Left colon (tissue), 2 donors: ENCODE measurements at regions not wholly inside any gene's neighbourhood (a gene's known extent, or its start where the extent isn't known, plus 50 kb on each side); places are given as distances from the start of the nearest gene placed in this dataset.
"Not testable (repeated sequence)": the region's sequence is repeated elsewhere in the genome, so short reads cannot be mapped to it uniquely, and the experiment has no call there.

ENCODE experiments used
- ATAC-seq: fragments of 200-7000 bp; cut with Tn5 transposase; one replicate; pipeline ENCODE4 v1.9.1; 2020; ENCODE audit warnings: mild to moderate bottlenecking, moderate library complexity
- DNase-seq, 2 donors: peaks; one replicate each; pipeline ENCODE4 v3.0.0-alpha.2; 2020
- intact Hi-C, 2 donors: fragments of 100-400 bp; cut with DNase I in 1 of 2; cut with micrococcal nuclease in 1 of 2; formaldehyde crosslinking; loops; one replicate each; pipeline versions ENCODE4 v1.11.2 to v1.14.0; 2022; cut with DNase I, micrococcal nuclease
- donor health status: DM: no; HTN: no; CAD: no.
- donor health status: DM: yes; HTN: yes; CAD: no.

DNA sequence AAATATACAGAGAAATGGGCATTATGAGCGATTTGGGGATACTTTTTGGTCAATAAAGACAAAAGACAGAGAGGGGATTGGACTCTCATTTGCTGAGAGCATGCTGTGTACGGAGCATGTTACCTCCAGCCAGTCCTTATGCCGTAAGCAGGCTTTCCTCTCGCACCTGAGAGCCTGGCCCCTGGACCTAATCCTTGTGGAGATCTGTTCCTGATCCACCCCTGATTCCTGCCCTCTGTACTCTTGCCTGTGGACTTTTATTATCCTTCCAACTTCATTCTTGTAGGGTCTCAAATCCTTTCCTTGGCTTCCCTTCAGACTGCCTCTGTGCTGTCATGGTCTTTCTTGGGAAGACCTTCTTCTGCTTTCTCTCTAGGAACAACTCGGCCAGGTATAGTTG lies 803.1 kb upstream of the RAB6C start:
- intact Hi-C loops, result no loop called here
- DNase-seq (no peak), ATAC-seq (no peak)

- intact Hi-C loops, result no loop called here
- DNase-seq, result no peak
- ATAC-seq, result no peak
These were observed 801.1 kb upstream of the RAB6C start for GRCh38 chr2:129178356-129178755.

DNA sequence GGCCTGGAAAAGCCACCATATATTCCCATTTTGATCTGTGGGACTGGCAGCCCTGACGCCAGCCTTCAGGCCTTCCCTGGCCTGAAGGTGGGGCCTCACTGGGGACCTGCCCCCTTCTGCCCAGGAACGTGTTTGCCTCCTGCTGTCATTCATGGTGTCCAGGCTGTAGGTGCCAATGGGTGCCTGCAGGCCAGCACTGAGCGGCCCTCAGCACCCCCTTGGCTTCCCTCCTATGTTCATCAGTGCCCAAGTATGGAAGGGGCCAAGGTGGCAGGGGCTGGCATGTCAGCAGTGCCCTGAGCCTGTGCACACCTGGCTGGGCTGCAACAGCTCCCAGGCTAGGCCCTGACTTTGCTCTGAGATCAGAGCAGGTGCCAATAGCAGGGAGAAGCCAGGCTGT lies 800.3 kb upstream of the RAB6C start:
- intact Hi-C loops, result no loop called here
- ATAC-seq, result no peak
- DNase-seq, result no peak

- DNase-seq (no peak), ATAC-seq (no peak)
- intact Hi-C loops, result no loop called here
These were observed 799.2 kb upstream of the RAB6C start for GRCh38 chr2:129180124-129180716.

DNA sequence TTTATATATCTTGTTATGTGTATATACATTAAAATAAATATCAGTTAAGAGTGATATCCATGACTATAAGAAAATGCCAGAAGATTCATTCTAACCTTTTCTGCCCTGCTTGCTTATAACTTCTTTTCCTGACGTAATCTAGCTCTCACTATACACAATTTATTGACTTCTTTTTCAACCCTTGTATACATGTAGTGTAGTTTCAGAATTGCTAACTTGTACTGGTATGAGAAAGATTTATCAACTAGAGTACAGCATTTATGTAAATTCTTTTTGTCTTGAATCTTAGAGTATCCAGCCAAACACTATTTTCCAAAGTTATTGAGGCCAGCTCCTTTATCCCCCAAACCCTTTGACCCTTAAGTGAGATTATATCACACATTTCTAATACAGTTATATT lies 798.0 kb upstream of the RAB6C start:
- intact Hi-C loops, result no loop called here
- no peak for ATAC-seq
- no peak for DNase-seq

DNA sequence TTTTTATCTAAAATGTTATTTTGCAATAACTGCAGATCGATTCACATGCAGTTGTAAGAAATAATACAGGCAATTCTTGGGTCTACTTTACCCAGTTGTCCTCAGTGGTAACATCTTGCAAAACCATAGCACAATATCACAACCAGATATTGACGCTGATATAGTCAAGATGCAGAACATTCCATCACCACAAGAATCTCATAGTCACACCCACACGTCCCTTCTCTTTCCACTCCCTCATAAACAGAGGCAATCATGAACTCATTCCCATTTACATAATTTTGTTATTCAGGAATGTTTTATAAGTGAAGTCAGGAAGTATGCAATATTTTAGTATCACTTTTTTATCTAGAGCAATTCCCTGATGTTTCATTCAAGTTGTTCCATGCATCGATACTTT lies 797.5 kb upstream of the RAB6C start:
- no peak for DNase-seq
- intact Hi-C loops, result no loop called here
- no peak for ATAC-seq

- ATAC-seq (no peak), DNase-seq (no peak)
- intact Hi-C loops, result no loop called here
These were observed 792.1 kb upstream of the RAB6C start for GRCh38 chr2:129187343-129187742.

DNA sequence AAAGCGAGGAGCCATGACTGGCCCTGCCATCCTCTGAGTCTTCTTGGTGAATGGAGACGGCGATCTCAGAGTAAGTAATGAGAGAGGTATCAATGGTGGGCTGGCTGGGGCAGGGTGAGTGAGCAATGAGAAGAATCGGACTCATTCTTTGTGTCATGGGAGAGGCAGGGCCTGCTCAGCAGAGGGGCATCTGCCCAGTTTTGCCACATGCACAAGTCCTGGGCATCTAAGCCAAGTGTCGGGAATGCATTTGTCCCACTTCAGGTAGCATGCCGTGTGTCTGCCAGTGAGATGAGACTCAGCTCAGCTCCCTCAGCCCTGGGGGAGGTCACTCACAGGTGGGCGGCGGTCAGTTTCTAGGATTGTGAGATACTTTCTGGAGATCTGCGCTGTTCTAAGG lies 791.0 kb upstream of the RAB6C start:
- DNase-seq, result no peak
- ATAC-seq, result no peak
- intact Hi-C loops, result no loop called here

DNA sequence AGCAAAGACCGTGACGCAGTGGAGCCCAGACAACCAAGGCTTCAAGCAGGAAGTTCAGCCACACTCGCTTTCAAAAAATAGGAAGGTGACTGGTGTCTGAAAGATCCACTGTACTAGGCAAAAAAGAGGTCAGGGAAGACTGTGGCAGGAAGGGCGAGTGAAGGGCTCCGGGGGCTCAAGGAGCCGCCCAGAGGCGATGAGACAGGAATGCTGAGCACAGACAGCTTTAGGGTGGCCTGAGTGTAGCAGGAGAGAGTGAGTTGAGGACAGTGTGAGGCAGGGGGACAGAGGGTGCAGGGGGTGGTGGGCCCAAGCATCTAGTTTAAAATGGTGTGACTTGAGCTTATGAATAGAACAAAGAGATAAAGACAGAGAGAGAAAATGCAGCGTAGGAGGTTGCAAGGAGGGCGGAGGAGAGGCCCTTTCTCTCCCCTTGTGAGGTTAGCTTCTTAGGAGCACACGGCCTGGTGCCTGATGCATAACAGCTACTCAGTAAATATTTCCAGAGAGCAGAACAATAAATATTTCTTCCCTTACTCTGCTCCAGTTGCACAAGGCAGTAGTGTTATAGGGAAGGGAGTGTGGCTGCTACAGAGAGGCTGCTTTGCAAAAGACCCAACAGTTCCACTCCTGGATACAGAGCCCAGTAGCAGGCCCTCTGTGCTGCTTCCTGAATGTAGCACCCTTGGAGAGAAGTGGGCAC lies 789.7 kb upstream of the RAB6C start:
- ATAC-seq (no peak), DNase-seq (no peak)
- intact Hi-C loops, result no loop called here

DNA sequence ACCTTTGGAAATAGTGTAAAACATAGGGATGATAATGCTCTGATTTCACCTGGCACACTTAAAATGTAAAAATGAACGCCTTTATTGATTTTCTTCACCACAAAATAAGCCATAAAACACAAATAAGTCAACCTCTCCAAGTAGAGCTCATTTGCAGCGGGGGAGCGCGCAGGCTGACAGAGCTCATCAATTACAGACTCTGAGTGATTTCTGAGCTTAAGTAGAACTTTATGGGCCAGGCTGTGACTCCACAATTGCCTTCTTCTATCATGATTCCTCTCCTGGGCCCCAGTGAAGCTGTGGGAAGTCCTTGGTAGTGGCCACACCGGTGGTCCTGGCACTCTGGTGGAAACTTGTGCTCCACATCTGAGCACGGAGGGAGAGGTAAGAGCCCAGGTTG lies 789.0 kb upstream of the RAB6C start:
- intact Hi-C loops, result no loop called here
- no peak for DNase-seq
- ATAC-seq, result no peak

- intact Hi-C loops, result no loop called here
- DNase-seq (no peak), ATAC-seq (no peak)
These were observed 787.9 kb upstream of the RAB6C start for GRCh38 chr2:129191530-129191929.

DNA sequence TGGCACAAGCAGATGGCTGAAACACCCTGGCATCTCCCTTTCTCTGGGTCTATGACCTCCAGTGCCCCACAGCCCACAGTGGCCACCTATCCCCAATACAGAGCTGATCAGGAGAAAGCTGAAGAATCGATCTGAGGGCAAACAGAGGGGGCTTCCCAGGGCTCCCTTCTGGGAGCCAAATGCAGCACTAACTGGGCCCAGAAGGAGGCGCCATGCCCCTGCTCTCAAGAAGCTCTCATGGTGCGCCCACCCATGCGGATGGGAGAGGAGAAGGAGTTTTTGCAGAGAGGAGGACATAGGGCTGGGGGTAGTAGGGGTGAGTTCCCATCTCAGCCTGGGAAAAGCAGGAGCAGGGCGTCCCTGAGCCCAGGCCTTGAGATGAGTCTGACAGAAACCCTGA lies 787.3 kb upstream of the RAB6C start:
- intact Hi-C loops, result no loop called here
- DNase-seq (no peak), ATAC-seq (no peak)

DNA sequence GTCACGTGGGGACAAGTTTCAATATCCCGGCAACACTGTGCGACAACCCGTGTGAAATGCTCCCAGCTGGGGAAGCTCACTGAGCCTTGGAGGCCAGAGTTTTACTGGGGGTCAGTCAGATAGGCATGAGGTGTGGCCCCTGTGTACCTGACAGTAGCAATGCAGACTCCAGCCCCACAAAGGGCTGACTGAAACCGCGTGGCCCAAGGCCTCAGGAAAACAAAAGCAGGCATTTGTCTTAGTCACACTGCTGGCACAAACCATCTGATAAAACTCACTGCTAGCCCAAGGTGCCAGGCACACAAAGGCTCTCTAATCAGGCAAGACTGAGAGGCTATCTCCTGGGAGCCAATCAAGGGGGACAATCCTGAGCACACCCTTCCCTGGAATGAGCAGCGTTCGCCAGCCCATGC lies 786.6 kb upstream of the RAB6C start:
- DNase-seq, result no peak
- no peak for ATAC-seq
- intact Hi-C loops, result no loop called here

DNA sequence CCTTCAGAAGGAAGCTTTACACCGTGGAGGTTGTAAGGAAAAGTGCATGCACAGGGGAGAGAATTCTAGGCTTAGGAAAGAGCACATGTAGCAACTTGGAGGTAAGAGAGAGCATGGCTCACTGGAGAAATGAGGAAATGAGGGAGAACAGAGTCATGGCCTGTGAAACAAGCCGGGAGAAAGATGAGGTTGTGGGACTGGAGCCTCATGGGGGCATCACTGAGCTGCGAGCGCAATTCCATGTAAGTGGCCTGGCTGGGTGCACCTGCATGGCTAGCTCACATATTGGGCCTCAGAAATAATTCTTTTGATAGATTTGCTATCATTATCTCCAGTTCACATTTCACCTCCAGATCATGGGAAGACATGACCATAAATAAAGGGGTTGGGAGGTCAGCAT lies 785.5 kb upstream of the RAB6C start:
- intact Hi-C loops, result no loop called here
- DNase-seq (no peak), ATAC-seq (no peak)

DNA sequence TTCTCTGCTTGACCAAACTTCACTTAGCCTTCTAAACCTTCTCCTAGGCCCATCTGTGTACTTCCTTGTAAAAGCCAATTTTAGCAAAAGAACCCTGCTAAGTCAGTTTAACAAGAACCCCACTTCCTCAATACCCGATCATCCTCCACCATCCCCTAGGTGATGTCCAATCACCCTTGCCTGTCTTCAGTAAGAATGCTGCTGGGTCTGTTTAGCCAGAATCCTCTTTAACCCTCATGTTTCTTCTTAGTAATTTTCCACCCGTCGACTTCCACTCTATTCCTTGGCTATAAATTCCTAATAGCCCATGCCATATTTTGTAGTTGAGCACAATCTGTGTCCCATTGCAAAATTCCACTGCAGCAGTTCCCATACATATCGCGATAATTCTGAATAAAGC lies 780.0 kb upstream of the RAB6C start:
- intact Hi-C loops, result no loop called here
- no peak for ATAC-seq
- DNase-seq, result no peak

GRCh38 chr2:129201696-129202095 lies 777.8 kb upstream of the RAB6C start:
- DNase-seq, result no peak
- ATAC-seq, result no peak
- intact Hi-C loops, result no loop called here

DNA sequence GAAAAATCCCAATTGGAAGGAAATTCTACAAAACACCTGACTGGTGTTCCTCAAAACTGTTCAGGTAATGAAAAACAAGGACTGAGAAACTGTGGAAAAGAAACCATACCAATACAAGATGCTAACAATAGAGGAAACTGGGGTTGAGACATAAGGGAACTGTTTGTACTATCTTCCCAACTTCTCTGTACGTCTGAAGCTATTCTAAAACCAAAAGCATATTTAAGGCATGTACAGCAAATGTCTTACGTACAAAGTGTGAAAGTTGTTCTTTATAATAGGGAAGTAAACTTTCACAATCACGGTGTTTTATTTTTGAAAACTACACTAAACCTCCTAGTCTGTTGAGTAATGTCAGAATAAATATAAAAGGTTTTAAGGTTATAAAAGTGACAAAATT lies 776.1 kb upstream of the RAB6C start:
- DNase-seq (no peak), ATAC-seq (no peak)
- intact Hi-C loops, result no loop called here

DNA sequence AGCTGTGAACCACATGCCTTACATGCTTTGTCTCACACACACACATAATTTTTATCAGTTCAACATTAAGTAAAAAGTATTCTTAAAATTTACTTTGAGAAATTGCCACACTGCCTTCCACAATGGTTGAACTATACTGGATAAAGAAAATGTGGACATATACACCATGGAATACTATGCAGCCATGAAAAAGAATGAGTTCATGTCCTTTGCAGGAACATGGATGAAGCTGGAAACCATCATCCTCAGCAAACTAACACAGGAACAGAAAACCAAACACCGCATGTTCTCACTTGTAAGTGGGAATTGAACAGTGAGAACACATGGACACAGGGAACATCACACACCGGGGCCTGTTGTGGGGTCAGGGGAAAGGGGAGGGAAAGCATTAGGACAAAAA lies 774.9 kb upstream of the RAB6C start:
- intact Hi-C loops, ATAC-seq, DNase-seq: not testable (repeated sequence)

- no peak for ATAC-seq
- no peak for DNase-seq
- intact Hi-C loops, result no loop called here
These were observed 774.3 kb upstream of the RAB6C start for GRCh38 chr2:129205176-129205575.

- intact Hi-C loops, result no loop called here
- ATAC-seq (no peak), DNase-seq (no peak)
These were observed 773.7 kb upstream of the RAB6C start for GRCh38 chr2:129205766-129206165.

DNA sequence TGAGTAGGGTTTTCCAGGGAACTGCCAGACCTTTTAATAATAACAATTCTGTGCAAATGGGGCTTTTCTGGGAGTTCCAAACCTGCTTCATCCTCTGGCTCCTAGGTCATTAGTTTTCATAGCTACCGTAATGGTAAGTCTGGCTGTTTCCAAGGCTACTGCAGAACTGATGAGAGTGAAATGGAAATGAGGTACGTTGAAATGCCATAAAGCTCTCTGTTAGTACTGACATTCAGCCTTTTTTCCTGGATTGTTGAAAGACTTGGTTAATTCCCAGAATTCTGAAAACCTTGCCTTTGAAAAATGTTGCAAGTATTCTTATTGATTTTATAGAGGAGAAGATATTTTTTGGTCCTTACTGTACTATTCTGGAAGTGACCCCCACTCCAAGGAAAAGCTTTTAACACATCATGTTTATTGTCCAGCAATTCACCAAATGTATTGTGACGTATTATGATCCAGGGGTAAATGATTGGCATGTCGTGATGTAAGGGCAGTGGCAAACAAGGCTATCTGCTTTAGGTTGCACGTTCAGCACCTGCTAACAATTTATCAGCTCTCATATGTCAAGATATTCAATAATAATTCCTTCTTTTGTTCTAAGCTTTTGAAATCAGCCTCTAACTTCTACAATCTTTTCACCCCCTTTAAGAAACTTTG lies 767.0 kb upstream of the RAB6C start:
- DNase-seq, result no peak
- no peak for ATAC-seq
- intact Hi-C loops, result no loop called here
